Body of pancreas (tissue), 4 donors: ENCODE measurements at regions not wholly inside any gene's neighbourhood (a gene's known extent, or its start where the extent isn't known, plus 50 kb on each side); places are given as distances from the start of the nearest gene placed in this dataset.

ENCODE experiments used
- POLR2A ChIP-seq, 3 donors: fragments of 450-650 bp; IDR thresholded peaks; one replicate each; pipeline ENCODE4 v1.6.1; 2016; ENCODE audit warnings: antibody characterized with exemption in 3 of 3, mild to moderate bottlenecking in 2 of 3
- TF ChIP-seq, protein P1 (sequence below), 7 experiments: fragments of 450-650 bp in 4 of 7; fragments of 200-600 bp in 3 of 7; sonication (generic) in 3 of 7; IDR thresholded peaks; one replicate each; pipeline ENCODE4 v1.5.1; 2016 to 2019; ENCODE audit warnings: antibody characterized with exemption in 7 of 7

DNA sequence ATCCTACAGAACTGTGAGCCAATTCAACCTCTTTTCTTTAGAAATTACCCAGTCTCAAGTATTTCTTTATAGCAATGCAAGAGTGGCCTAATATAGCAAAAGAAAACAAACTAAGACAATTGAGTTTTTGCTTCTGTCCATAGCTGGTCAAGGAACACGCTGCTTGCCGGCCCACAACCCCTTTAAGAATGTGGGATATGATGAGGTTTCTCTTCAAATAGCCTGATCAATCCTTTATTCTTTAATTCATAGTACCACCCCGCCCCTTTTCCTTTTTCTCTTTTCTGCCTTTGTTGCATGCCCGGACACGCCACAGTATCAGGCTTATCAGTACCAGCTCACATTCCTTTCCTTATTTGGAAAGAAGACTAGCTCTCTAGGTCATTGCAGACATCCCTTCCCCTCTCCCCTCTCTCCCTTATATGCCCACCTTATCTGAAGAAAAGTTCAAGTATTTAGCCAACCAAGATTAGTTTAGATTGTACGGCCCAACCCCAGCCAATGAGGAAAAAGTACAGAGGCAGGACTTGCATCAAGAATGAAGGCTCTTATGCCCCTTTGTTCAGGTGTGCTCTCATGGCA lies 404.5 kb downstream of the OCA2 start:
- TF ChIP-seq, protein P1, sequence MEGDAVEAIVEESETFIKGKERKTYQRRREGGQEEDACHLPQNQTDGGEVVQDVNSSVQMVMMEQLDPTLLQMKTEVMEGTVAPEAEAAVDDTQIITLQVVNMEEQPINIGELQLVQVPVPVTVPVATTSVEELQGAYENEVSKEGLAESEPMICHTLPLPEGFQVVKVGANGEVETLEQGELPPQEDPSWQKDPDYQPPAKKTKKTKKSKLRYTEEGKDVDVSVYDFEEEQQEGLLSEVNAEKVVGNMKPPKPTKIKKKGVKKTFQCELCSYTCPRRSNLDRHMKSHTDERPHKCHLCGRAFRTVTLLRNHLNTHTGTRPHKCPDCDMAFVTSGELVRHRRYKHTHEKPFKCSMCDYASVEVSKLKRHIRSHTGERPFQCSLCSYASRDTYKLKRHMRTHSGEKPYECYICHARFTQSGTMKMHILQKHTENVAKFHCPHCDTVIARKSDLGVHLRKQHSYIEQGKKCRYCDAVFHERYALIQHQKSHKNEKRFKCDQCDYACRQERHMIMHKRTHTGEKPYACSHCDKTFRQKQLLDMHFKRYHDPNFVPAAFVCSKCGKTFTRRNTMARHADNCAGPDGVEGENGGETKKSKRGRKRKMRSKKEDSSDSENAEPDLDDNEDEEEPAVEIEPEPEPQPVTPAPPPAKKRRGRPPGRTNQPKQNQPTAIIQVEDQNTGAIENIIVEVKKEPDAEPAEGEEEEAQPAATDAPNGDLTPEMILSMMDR (IDR thresholded peaks at IDR 0.05) = no peak
- TF ChIP-seq POLR2A (IDR thresholded peaks at IDR 0.05) = no peak
